ENCODE measurements at regions not wholly inside any gene's neighbourhood (a gene's known extent, or its start where the extent isn't known, plus 50 kb on each side); places are given as distances from the start of the nearest gene placed in this dataset.
"Not testable (repeated sequence)": the region's sequence is repeated elsewhere in the genome, so short reads cannot be mapped to it uniquely, and the experiment has no call there.

DNA sequence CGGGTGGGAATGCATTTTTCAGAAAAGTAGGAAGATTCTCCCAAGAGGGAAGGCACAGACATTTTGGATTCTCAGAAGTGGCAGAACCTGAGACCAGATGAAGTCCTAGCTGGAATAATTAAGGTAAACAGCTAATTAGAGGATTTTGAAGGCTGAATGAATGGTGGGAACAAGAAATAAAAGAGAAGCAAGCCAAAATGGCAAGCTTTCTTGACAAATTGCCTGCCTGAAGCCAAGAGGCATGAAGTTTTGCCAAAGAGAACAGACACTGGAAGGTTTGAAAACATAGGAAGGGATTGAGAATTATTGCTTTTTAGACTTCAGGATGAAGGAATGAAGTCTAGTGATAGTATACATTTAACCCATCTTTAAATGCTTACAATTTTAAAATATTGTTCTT lies 115.0 kb upstream of the SEM1 start:
- Histone ChIP-seq H3K27ac (ENCODE audit: low read depth in 2 of 2, low read length in 1 of 2) (no peak overlapping the region), H3K4me3 (ENCODE audit: low read depth in 1 of 2, low read length in 2 of 2) (no peak overlapping the region), H3K36me3 (ENCODE audit: control insufficient read depth in 2 of 2, insufficient read depth in 2 of 2, low read length in 1 of 2) (no peaks in the 10 kb centered on the region), H3K27me3 (ENCODE audit: control insufficient read depth in 1 of 2, insufficient read depth in 2 of 2, low read length in 2 of 2) (no peaks in the 10 kb centered on the region), H3K4me1 (ENCODE audit: control insufficient read depth in 2 of 2, insufficient read depth in 2 of 2, low read length in 1 of 2) (no peaks in the 10 kb centered on the region), H3K9me3 (ENCODE audit: control insufficient read depth in 2 of 2, insufficient read depth in 1 of 2, low read depth in 1 of 2, low read length in 1 of 2) (no peaks in the 10 kb centered on the region)
- WGBS, 2 donors, result 53 to 59% methylated on average over 1 of the region's 1 CpG

DNA sequence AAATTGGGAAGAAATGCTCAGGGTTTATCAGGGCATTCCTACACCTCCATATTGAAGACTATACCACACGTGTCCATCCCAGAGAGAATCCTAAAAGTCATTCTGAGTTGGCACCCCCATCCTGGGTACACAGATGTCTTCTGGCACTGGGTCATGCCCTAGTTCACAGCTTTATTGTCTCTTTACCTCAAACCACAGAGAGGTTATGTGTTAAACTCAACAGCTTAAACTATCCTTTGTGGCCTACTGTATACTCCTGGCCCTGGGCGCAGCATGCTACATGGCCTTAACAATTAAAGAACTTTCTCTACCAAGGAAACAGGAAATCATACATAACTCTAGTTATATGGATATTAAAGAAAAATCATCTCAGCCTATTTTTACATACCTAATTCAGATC lies 115.6 kb upstream of the SEM1 start:
- H3K4me3 ChIP-seq (ENCODE audit: low read depth in 1 of 2, low read length in 2 of 2), result no peak overlapping the region
- H3K36me3 ChIP-seq (ENCODE audit: control insufficient read depth in 2 of 2, insufficient read depth in 2 of 2, low read length in 1 of 2), result no peaks in the 10 kb centered on the region
- H3K4me1 ChIP-seq (ENCODE audit: control insufficient read depth in 2 of 2, insufficient read depth in 2 of 2, low read length in 1 of 2), result no peaks in the 10 kb centered on the region
- H3K27me3 ChIP-seq (ENCODE audit: control insufficient read depth in 1 of 2, insufficient read depth in 2 of 2, low read length in 2 of 2), result no peaks in the 10 kb centered on the region
- no peaks in the 10 kb centered on the region for H3K9me3 ChIP-seq (ENCODE audit: control insufficient read depth in 2 of 2, insufficient read depth in 1 of 2, low read depth in 1 of 2, low read length in 1 of 2)
- 85 to 88% methylated on average over 2 of the region's 2 CpGs for WGBS, 2 donors
- no peak overlapping the region for H3K27ac ChIP-seq (ENCODE audit: low read depth in 2 of 2, low read length in 1 of 2)

DNA sequence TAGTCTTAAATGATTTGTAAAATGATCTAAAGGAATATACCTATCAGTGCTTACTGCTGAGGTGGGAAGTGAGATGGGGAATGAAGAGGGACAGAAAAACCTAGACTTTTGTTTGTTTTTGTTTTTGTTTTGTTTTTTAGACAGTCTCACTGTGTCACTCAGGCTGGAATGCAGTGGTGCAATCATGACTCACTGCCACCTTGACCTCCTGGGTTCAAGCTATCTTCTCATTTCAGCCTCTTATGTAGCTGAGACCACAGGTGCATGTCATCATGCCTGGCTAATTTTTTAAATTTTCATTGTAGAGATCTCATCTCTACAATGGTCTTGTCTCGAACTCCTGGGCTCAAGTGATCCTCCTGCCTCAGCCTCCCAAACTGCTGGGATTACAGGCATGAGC lies 116.4 kb upstream of the SEM1 start:
- Histone ChIP-seq H3K36me3 (ENCODE audit: control insufficient read depth in 2 of 2, insufficient read depth in 2 of 2, low read length in 1 of 2) (no peaks in the 10 kb centered on the region), H3K9me3 (ENCODE audit: control insufficient read depth in 2 of 2, insufficient read depth in 1 of 2, low read depth in 1 of 2, low read length in 1 of 2) (no peaks in the 10 kb centered on the region), H3K27ac (ENCODE audit: low read depth in 2 of 2, low read length in 1 of 2) (no peak overlapping the region), H3K4me3 (ENCODE audit: low read depth in 1 of 2, low read length in 2 of 2) (no peak overlapping the region), H3K27me3 (ENCODE audit: control insufficient read depth in 1 of 2, insufficient read depth in 2 of 2, low read length in 2 of 2) (no peaks in the 10 kb centered on the region), H3K4me1 (ENCODE audit: control insufficient read depth in 2 of 2, insufficient read depth in 2 of 2, low read length in 1 of 2) (no peaks in the 10 kb centered on the region)
- 75 to 79% methylated on average over 1 of the region's 1 CpG for WGBS, 2 donors

DNA sequence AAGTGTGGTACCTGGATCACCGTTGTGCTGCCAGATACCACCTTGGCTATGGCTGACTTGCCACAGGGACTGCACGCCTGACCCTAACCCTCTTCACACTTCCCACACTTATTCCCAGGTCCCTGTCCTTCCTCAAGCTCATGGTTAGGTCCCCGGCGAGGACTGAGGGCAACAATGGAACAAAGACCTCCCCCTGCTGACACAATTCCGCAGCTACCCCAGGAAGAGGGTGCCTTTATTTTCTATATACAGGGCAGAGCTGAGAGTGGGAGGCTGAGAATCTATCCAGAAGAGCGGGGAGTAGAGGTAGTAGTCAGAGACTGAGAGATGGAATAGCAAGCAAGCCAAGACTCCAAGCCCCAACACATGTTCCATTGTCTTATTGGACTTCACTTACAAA lies 118.1 kb upstream of the SEM1 start:
- Histone ChIP-seq H3K36me3 (ENCODE audit: control insufficient read depth in 2 of 2, insufficient read depth in 2 of 2, low read length in 1 of 2) (no peaks in the 10 kb centered on the region), H3K27me3 (ENCODE audit: control insufficient read depth in 1 of 2, insufficient read depth in 2 of 2, low read length in 2 of 2) (no peaks in the 10 kb centered on the region), H3K4me3 (ENCODE audit: low read depth in 1 of 2, low read length in 2 of 2) (no peak overlapping the region), H3K9me3 (ENCODE audit: control insufficient read depth in 2 of 2, insufficient read depth in 1 of 2, low read depth in 1 of 2, low read length in 1 of 2) (no peaks in the 10 kb centered on the region), H3K4me1 (ENCODE audit: control insufficient read depth in 2 of 2, insufficient read depth in 2 of 2, low read length in 1 of 2) (no peaks in the 10 kb centered on the region), H3K27ac (ENCODE audit: low read depth in 2 of 2, low read length in 1 of 2) (no peak overlapping the region)
- WGBS, 2 donors, result 85 to 90% methylated on average over 6 of the region's 6 CpGs

DNA sequence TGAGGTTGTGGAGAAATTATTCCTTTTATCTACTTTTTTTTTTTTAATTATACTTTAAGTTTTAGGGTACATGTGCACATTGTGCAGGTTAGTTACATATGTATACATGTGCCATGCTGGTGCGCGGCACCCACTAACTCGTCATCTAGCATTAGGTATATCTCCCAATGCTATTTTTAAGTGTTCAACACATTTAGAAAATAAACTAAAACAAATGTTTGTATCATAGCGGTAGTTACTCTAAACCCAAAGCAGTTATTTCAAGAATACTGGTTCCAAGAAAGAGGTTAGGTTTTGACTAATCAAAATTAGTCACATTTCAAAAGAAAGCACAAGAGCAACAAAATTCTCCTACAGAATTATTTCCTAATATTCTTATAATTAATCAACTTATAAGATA lies 119.5 kb upstream of the SEM1 start:
- H3K27me3 ChIP-seq (ENCODE audit: control insufficient read depth in 1 of 2, insufficient read depth in 2 of 2, low read length in 2 of 2); H3K27ac ChIP-seq (ENCODE audit: low read depth in 2 of 2, low read length in 1 of 2); H3K36me3 ChIP-seq (ENCODE audit: control insufficient read depth in 2 of 2, insufficient read depth in 2 of 2, low read length in 1 of 2); H3K4me1 ChIP-seq (ENCODE audit: control insufficient read depth in 2 of 2, insufficient read depth in 2 of 2, low read length in 1 of 2); H3K9me3 ChIP-seq (ENCODE audit: control insufficient read depth in 2 of 2, insufficient read depth in 1 of 2, low read depth in 1 of 2, low read length in 1 of 2); H3K4me3 ChIP-seq (ENCODE audit: low read depth in 1 of 2, low read length in 2 of 2): not testable (repeated sequence)
- WGBS, 2 donors, result 76 to 80% methylated on average over 4 of the region's 4 CpGs

DNA sequence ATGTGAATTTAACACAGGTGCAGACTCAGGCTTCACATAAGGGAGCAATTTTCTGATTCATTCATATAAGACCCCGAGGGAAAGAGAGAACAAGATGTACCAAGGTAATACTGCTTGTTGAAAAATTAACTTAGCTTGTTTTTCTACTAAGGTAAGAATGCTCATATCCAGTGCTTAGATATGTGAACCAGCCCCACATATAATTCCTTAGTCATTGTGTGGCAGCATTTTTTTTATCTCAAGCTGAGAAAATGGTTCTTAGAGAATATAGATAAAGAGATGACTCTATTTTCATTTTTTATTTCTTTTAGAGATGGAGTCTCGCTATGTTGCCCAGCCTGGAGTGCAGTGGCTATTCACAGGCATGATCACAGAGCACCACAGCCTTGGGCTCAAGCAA lies 121.8 kb upstream of the SEM1 start:
- 80% methylated on average over 2 of the region's 2 CpGs for WGBS, 2 donors
- no peaks in the 10 kb centered on the region for H3K4me1 ChIP-seq (ENCODE audit: control insufficient read depth in 2 of 2, insufficient read depth in 2 of 2, low read length in 1 of 2)
- H3K27me3 ChIP-seq (ENCODE audit: control insufficient read depth in 1 of 2, insufficient read depth in 2 of 2, low read length in 2 of 2), result no peaks in the 10 kb centered on the region
- no peak overlapping the region for H3K27ac ChIP-seq (ENCODE audit: low read depth in 2 of 2, low read length in 1 of 2)
- H3K9me3 ChIP-seq (ENCODE audit: control insufficient read depth in 2 of 2, insufficient read depth in 1 of 2, low read depth in 1 of 2, low read length in 1 of 2), result no peaks in the 10 kb centered on the region
- H3K4me3 ChIP-seq (ENCODE audit: low read depth in 1 of 2, low read length in 2 of 2), result no peak overlapping the region
- no peaks in the 10 kb centered on the region for H3K36me3 ChIP-seq (ENCODE audit: control insufficient read depth in 2 of 2, insufficient read depth in 2 of 2, low read length in 1 of 2)

DNA sequence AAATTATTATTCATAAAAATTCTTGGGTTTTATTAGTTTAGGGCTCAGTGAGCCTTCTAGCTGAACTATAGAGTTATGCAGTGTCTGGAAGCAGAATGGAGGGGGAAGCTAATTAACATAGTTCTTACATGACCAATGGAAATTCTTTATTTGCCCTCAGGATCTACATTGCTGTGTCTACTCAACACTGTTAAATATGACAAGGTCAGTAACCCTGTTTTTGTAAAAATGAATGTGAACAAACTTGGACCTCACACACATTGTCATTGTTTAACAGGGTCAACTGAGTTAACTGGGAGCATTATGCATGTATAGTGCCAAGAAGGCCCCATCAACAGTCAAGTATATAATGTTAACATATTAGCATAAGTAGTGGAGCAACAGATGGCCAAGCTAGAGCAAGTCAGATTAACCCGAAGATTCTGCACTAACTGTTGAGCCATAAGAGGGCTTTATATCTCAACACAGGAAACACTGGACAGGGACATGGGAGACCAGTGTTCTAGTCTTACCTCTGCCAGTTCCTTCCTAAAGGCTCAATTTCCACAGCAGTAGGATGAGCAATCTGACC lies 122.5 kb upstream of the SEM1 start:
- WGBS, 2 donors, result 76 to 89% methylated on average over 1 of the region's 1 CpG
- Histone ChIP-seq H3K9me3 (ENCODE audit: control insufficient read depth in 2 of 2, insufficient read depth in 1 of 2, low read depth in 1 of 2, low read length in 1 of 2) (no peaks in the 10 kb centered on the region), H3K27me3 (ENCODE audit: control insufficient read depth in 1 of 2, insufficient read depth in 2 of 2, low read length in 2 of 2) (no peaks in the 10 kb centered on the region), H3K4me3 (ENCODE audit: low read depth in 1 of 2, low read length in 2 of 2) (no peak overlapping the region), H3K4me1 (ENCODE audit: control insufficient read depth in 2 of 2, insufficient read depth in 2 of 2, low read length in 1 of 2) (no peaks in the 10 kb centered on the region), H3K27ac (ENCODE audit: low read depth in 2 of 2, low read length in 1 of 2) (no peak overlapping the region), H3K36me3 (ENCODE audit: control insufficient read depth in 2 of 2, insufficient read depth in 2 of 2, low read length in 1 of 2) (no peaks in the 10 kb centered on the region)

DNA sequence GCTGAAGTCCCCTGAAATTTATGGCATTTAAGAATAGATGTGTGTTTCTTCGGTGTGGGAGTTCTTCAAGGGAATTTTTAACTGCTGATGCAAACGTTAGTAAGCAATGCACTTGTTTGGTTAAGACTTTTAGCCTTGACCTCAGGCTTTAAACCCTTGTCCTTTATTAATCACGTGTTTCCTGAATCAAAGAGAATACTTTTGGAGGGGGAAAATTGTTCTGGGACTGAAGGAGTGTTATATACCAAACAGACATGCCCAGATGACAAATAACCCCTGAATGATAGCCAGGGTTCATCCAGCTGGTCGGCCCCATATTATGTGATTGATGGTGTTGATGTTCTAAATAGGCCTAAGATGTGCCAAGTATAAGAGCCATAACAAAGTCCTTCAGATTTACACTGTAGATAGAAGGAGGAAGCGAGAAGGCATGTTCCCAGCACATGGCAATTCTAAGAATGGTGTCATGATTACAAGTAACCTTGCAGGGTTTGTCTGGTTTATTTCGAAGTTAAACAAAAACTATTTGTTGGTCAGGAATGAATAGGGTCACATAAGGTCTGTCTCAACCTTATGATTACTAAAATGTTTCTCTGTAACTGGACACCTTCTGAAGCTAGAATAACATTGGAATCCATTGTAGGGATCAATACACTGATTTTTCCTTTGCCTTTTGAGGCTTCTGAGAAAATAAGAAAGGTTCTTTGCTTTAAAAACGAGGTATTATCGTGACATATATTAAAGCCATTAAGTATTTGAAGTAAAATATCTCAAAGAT lies 124.2 kb upstream of the SEM1 start:
- Histone ChIP-seq H3K4me3 (ENCODE audit: low read depth in 1 of 2, low read length in 2 of 2) (no peak overlapping the region), H3K36me3 (ENCODE audit: control insufficient read depth in 2 of 2, insufficient read depth in 2 of 2, low read length in 1 of 2) (no peaks in the 10 kb centered on the region), H3K9me3 (ENCODE audit: control insufficient read depth in 2 of 2, insufficient read depth in 1 of 2, low read depth in 1 of 2, low read length in 1 of 2) (no peaks in the 10 kb centered on the region), H3K27me3 (ENCODE audit: control insufficient read depth in 1 of 2, insufficient read depth in 2 of 2, low read length in 2 of 2) (no peaks in the 10 kb centered on the region), H3K4me1 (ENCODE audit: control insufficient read depth in 2 of 2, insufficient read depth in 2 of 2, low read length in 1 of 2) (no peaks in the 10 kb centered on the region), H3K27ac (ENCODE audit: low read depth in 2 of 2, low read length in 1 of 2) (no peak overlapping the region)
- 45% methylated on average over 8 of the region's 8 CpGs for WGBS, 2 donors

DNA sequence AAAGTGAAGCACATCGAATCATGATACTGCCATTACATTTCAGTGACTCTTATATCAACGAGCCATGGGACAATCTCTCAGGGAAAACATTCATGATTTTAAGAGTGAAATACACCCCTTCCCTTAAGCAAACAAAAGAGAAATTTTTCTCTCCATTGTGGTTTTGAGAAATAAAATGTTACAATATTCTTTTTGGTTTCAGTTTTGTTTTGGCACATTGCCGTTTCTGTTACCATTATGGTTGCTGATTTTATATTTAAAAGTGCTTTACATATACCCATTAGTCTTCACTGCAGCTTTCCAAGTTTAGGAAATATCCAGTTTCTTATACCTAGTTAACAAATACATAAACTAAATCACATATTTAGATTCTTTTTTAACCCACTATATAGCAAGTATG lies 126.8 kb upstream of the SEM1 start:
- H3K27me3 ChIP-seq (ENCODE audit: control insufficient read depth in 1 of 2, insufficient read depth in 2 of 2, low read length in 2 of 2), result no peaks in the 10 kb centered on the region
- no peaks in the 10 kb centered on the region for H3K4me1 ChIP-seq (ENCODE audit: control insufficient read depth in 2 of 2, insufficient read depth in 2 of 2, low read length in 1 of 2)
- 61% methylated on average over 3 of the region's 3 CpGs for WGBS, 2 donors
- no peaks in the 10 kb centered on the region for H3K36me3 ChIP-seq (ENCODE audit: control insufficient read depth in 2 of 2, insufficient read depth in 2 of 2, low read length in 1 of 2)
- no peaks in the 10 kb centered on the region for H3K9me3 ChIP-seq (ENCODE audit: control insufficient read depth in 2 of 2, insufficient read depth in 1 of 2, low read depth in 1 of 2, low read length in 1 of 2)
- H3K4me3 ChIP-seq (ENCODE audit: low read depth in 1 of 2, low read length in 2 of 2), result no peak overlapping the region
- H3K27ac ChIP-seq (ENCODE audit: low read depth in 2 of 2, low read length in 1 of 2), result no peak overlapping the region

DNA sequence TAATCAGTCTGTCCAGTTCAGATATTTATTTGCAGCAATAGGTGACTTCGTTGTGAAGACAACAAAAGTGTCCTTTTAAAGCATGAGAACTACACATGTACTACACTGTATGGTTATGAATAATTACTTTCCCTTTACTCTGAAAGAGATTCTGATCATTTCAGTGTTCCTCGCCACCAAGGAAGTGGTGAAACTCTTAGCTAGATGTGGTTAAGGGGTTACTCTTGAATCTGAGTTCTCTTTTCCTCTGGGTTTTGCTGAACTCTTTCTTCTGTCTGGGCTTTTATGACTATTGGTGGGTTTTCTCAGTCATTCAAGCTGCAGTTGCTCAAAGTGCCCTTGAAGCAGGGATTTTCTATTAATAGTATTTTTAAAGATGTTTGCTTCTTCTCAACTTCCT lies 127.9 kb upstream of the SEM1 start:
- Histone ChIP-seq H3K4me3 (ENCODE audit: low read depth in 1 of 2, low read length in 2 of 2) (no peak overlapping the region), H3K27ac (ENCODE audit: low read depth in 2 of 2, low read length in 1 of 2) (no peak overlapping the region), H3K36me3 (ENCODE audit: control insufficient read depth in 2 of 2, insufficient read depth in 2 of 2, low read length in 1 of 2) (no peaks in the 10 kb centered on the region), H3K27me3 (ENCODE audit: control insufficient read depth in 1 of 2, insufficient read depth in 2 of 2, low read length in 2 of 2) (no peaks in the 10 kb centered on the region), H3K4me1 (ENCODE audit: control insufficient read depth in 2 of 2, insufficient read depth in 2 of 2, low read length in 1 of 2) (no peaks in the 10 kb centered on the region), H3K9me3 (ENCODE audit: control insufficient read depth in 2 of 2, insufficient read depth in 1 of 2, low read depth in 1 of 2, low read length in 1 of 2) (no peaks in the 10 kb centered on the region)
- 54 to 61% methylated on average over 2 of the region's 2 CpGs for WGBS, 2 donors
